ENCODE measurements at regions not wholly inside any gene's neighbourhood (a gene's known extent, or its start where the extent isn't known, plus 50 kb on each side); places are given as distances from the start of the nearest gene placed in this dataset.

GRCh38 chr13:55816976-55817601 is 1323.6 kb upstream of the PRR20A start:
- Histone ChIP-seq H3K27ac (ENCODE audit: low read depth, low read length) (no peak overlapping the region), H4K8ac (ENCODE audit: extremely low read depth, insufficient read depth, low read length) (no peak overlapping the region), H2BK120ac (replicated peaks; ENCODE audit: low read depth, low read length) (no peak overlapping the region), H3K9me3 (ENCODE audit: insufficient read depth in 2 of 2, low read depth in 1 of 2, low read length in 1 of 2) (peaks cover 10 to 11% of the 10 kb centered on the region in 2 experiments), H2AK5ac (ENCODE audit: low read depth, low read length) (no peak overlapping the region), H3K56ac (replicated peaks; ENCODE audit: insufficient read length, low read depth, low read length) (no peak overlapping the region), H4K91ac (replicated peaks; ENCODE audit: insufficient read length, low read length) (no peak overlapping the region), H2BK15ac (ENCODE audit: low read length) (no peak overlapping the region), H3K79me2 (ENCODE audit: control insufficient read depth in 1 of 2, insufficient read depth in 2 of 2, low read length in 2 of 2) (no peaks in the 10 kb centered on the region), H3K18ac (ENCODE audit: extremely low read depth, low read length) (no peak overlapping the region), H3K14ac (ENCODE audit: insufficient read length) (no peak overlapping the region), H3K36me3 (ENCODE audit: control insufficient read depth in 2 of 4, insufficient read depth in 4 of 4, low read length in 3 of 4) (no peaks in the 10 kb centered on the region), H4K5ac (ENCODE audit: insufficient read length, low read depth, low read length) (no peak overlapping the region), H4K20me1 (replicated peaks in 1 of 2; ENCODE audit: control insufficient read depth in 1 of 2, insufficient read depth in 2 of 2, low read length in 2 of 2) (no peaks in the 10 kb centered on the region), H3K4ac (replicated peaks; ENCODE audit: insufficient read length, low read depth, low read length) (no peak overlapping the region), H3K79me1 (ENCODE audit: low read depth, low read length) (no peaks in the 10 kb centered on the region), H2BK5ac (ENCODE audit: low read depth, low read length) (no peak overlapping the region), H3K9ac (replicated peaks in 1 of 4; ENCODE audit: extremely low read depth in 1 of 4, low read depth in 3 of 4, low read length in 3 of 4) (no peak overlapping the region), H3K4me3 (ENCODE audit: extremely low read depth in 1 of 4, insufficient read depth in 2 of 4, low read depth in 3 of 4, low read length in 4 of 4) (no peak overlapping the region), H2AFZ (ENCODE audit: low read length) (no peak overlapping the region; the same call in 1 of the 2 replicates), H3K23ac (ENCODE audit: insufficient read length) (no peak overlapping the region), H2BK20ac (ENCODE audit: low read length) (no peak overlapping the region), H3K23me2 (ENCODE audit: low read depth, low read length) (no peaks in the 10 kb centered on the region), H2BK12ac (ENCODE audit: low read depth, low read length) (no peak overlapping the region), H3K27me3 (replicated peaks in 1 of 4; ENCODE audit: control insufficient read depth in 3 of 4, extremely low read depth in 1 of 4, insufficient read depth in 3 of 4, low read length in 3 of 4) (no peaks in the 10 kb centered on the region), H3K4me2 (ENCODE audit: insufficient read depth in 1 of 2, low read depth in 2 of 2, low read length in 2 of 2) (no peak overlapping the region), H3K4me1 (replicated peaks in 1 of 4; ENCODE audit: control insufficient read depth in 3 of 4, insufficient read depth in 4 of 4, low read length in 3 of 4) (no peaks in the 10 kb centered on the region)
- DNase-seq (ENCODE audit: low read depth in 1 of 2, low spot score in 2 of 2) (no peak), FAIRE-seq (no peak)
- WGBS, 2 experiments (ENCODE audit: extremely low coverage in 1 of 2, insufficient coverage in 1 of 2, insufficient read length in 1 of 2, insufficient replicate concordance in 2 of 2, low coverage in 1 of 2, low lambda C conversion rate in 2 of 2, missing lambda C conversion rate in 1 of 2) = 83% methylated on average over 1 of the region's 1 CpG; no CpG with 5 or more reads in 1 of the 2 experiments
- no peak for TF ChIP-seq CREB1 (IDR thresholded peaks at IDR 0.05)
- CTCF ChIA-PET (ENCODE audit: partially characterized antibody) = interaction anchor here (0.6 kb wide), 1 partner anchor 511 kb away, joined by 3 read pairs; no protein-coding TSS in a partner anchor
- POLR2A ChIA-PET (ENCODE audit: partially characterized antibody) = interaction anchor here (1.0 kb wide), 1 partner anchor 146 kb away, joined by 3 read pairs; no protein-coding TSS in a partner anchor

All from H1 (cell line).